GM20000 (cell line): ENCODE measurements at regions not wholly inside any gene's neighbourhood (a gene's known extent, or its start where the extent isn't known, plus 50 kb on each side); places are given as distances from the start of the nearest gene placed in this dataset.

Experiments used
- DNase-seq: peaks from one replicate; pipeline ENCODE4 v3.0.0; 2012; ENCODE audit warnings: low spot score
- TF ChIP-seq, protein P1 (sequence below): IDR thresholded peaks from 2 replicates; pipeline ENCODE4 v1.5.1; 2012; ENCODE audit warnings: mild to moderate bottlenecking, control low read depth; ENCODE audit errors: extremely low read depth, missing control alignments

DNA sequence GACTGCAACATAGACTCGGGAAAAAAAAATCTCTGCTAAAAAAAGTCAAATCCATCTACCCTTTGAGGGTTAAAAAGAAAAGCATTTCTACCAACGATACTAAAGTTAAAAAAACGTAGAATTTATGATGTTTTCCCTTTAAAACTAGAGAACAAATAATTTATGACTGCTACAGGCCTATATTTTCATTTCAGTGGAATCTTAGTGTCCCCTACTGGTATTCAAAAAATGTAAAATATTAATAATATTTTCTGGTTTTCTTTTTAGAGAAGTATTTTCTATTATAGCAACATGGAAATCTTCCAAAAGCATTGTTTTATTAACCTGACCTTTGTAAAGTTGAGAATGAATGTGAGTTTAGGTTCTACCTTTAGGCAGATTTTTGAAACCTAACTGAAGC lies 1582.2 kb downstream of the MRPL39 start:
- DNase-seq: no peak
- TF ChIP-seq, protein P1, sequence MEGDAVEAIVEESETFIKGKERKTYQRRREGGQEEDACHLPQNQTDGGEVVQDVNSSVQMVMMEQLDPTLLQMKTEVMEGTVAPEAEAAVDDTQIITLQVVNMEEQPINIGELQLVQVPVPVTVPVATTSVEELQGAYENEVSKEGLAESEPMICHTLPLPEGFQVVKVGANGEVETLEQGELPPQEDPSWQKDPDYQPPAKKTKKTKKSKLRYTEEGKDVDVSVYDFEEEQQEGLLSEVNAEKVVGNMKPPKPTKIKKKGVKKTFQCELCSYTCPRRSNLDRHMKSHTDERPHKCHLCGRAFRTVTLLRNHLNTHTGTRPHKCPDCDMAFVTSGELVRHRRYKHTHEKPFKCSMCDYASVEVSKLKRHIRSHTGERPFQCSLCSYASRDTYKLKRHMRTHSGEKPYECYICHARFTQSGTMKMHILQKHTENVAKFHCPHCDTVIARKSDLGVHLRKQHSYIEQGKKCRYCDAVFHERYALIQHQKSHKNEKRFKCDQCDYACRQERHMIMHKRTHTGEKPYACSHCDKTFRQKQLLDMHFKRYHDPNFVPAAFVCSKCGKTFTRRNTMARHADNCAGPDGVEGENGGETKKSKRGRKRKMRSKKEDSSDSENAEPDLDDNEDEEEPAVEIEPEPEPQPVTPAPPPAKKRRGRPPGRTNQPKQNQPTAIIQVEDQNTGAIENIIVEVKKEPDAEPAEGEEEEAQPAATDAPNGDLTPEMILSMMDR: no peak

GRCh38 chr21:24023936-24024335 lies 1583.3 kb downstream of the MRPL39 start:
- TF ChIP-seq, protein P1: no peak
- DNase-seq: no peak

DNA sequence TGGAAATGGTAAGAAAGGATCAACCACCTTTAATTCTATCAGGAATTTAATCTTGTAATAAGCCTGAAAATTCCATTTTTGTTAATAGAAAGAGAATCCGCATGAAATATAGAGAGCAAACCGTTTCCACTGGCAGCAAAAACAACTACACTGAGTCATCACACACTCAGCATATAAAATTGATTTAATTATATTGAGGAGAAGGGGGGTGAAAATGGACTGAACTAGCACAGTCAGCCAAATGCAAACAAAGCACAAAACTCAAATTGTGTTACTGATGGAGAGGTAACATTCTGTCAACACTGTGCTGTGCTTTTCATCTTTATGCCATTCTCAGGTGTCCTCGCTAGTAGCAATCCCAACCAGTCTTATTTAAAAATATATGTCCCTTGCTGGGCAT lies 1583.9 kb downstream of the MRPL39 start:
- no peak for DNase-seq
- TF ChIP-seq, protein P1: no peak

DNA sequence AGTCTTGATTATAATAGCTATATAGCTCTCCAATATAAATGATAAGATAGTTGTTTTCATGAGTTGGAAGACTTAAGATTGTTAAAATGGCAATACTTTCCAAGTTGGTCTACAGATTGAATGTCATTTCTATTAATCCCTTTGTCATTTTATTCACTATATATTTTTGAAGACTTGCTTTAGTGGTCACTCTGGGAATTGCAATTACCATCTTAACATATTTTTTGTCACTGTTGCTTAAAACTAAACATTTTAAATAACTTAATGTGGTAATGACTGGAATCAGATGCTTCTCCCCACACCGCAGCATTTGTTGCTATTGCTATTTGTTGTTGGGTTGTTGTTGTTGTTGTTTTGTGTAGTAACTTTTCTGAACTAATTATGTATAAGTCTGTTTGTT lies 1592.9 kb downstream of the MRPL39 start:
- no peak for DNase-seq
- TF ChIP-seq, protein P1: no peak

- TF ChIP-seq, protein P1: no peak
Observed at GRCh38 chr21:24011087-24011486, 1596.2 kb downstream of the MRPL39 start.

GRCh38 chr21:24007592-24007991 lies 1599.7 kb downstream of the MRPL39 start:
- no peak for DNase-seq
- TF ChIP-seq, protein P1: no peak

More at GRCh38 chr21:24011087-24011486, 1596.2 kb downstream of the MRPL39 start:
- no peak for DNase-seq

DNA sequence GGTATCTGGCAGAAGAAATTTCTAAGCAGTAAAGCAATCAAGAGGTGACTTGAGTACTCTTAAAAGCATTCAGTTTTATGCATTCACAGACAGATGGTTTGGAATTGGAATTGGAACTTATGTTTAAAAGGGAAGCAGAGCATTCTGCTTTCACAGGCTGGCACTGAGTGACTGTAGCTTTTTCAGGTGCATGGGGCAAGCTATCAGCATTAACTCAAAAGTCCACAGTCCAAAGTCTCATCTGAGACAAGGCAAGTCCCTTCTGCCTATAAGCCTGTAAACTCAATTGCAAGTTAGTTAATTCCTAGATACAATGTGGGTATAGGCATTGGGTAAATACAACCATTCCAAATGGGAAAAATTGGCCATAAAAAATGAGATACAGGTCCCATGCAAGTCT lies 1620.3 kb downstream of the MRPL39 start:
- TF ChIP-seq, protein P1: no peak
- DNase-seq: no peak
